Parathyroid adenoma (tissue), 2 donors: ENCODE measurements at regions not wholly inside any gene's neighbourhood (a gene's known extent, or its start where the extent isn't known, plus 50 kb on each side); places are given as distances from the start of the nearest gene placed in this dataset.

Experiments
- H2AFZ ChIP-seq: fragments of 300-600 bp; sonication (generic); one replicate; pipeline ENCODE4 v1.7.0; 2017; ENCODE audit warnings: antibody characterized with exemption, mild to moderate bottlenecking
- H3K27ac ChIP-seq: fragments of 300-600 bp; sonication (generic); one replicate; pipeline ENCODE4 v1.7.0; 2017
- H3K27me3 ChIP-seq: fragments of 300-600 bp; sonication (generic); one replicate; pipeline ENCODE4 v1.7.0; 2017; ENCODE audit warnings: low read length; ENCODE audit not compliant: control insufficient read depth, insufficient read depth
- H3K36me3 ChIP-seq: fragments of 300-600 bp; sonication (generic); one replicate; pipeline ENCODE4 v1.7.0; 2017; ENCODE audit warnings: low read length; ENCODE audit not compliant: control insufficient read depth, insufficient read depth
- H3K4me1 ChIP-seq: fragments of 300-600 bp; sonication (generic); one replicate; pipeline ENCODE4 v1.7.0; 2017; ENCODE audit warnings: control low read depth
- H3K4me2 ChIP-seq: fragments of 300-600 bp; sonication (generic); one replicate; pipeline ENCODE4 v1.7.0; 2017; ENCODE audit warnings: low read length
- H3K4me3 ChIP-seq: fragments of 300-600 bp; sonication (generic); one replicate; pipeline ENCODE4 v1.7.0; 2017; ENCODE audit warnings: low read depth, low read length
- H3K79me2 ChIP-seq: fragments of 300-600 bp; sonication (generic); one replicate; pipeline ENCODE4 v1.7.0; 2017; ENCODE audit warnings: control low read depth
- H3K9ac ChIP-seq: fragments of 300-600 bp; sonication (generic); one replicate; pipeline ENCODE4 v1.7.0; 2017; ENCODE audit warnings: mild to moderate bottlenecking
- H3K9me3 ChIP-seq: fragments of 300-600 bp; sonication (generic); one replicate; pipeline ENCODE4 v1.7.0; 2017; ENCODE audit warnings: low read length; ENCODE audit not compliant: control insufficient read depth
- CTCF ChIP-seq: fragments of 300-600 bp; sonication (generic); IDR thresholded peaks from one replicate; pipeline ENCODE4 v1.7.0; 2017; ENCODE audit warnings: antibody characterized with exemption, mild to moderate bottlenecking
- donor health status: primary hyperparathyroidism.

GRCh38 chr18:22514655-22515054, 96.9 kb upstream of the CTAGE1 start:
- H3K79me2 ChIP-seq = no peaks in the 10 kb centered on the region
- H3K27me3 ChIP-seq = no peaks in the 10 kb centered on the region
- H3K27ac ChIP-seq = no peak overlapping the region
- TF ChIP-seq CTCF = no peak
- no peaks in the 10 kb centered on the region for H3K4me1 ChIP-seq
- no peaks in the 10 kb centered on the region for H3K9me3 ChIP-seq
- no peak overlapping the region for H3K4me3 ChIP-seq
- no peak overlapping the region for H3K9ac ChIP-seq
- H3K36me3 ChIP-seq = no peaks in the 10 kb centered on the region
- H2AFZ ChIP-seq = no peak overlapping the region
- H3K4me2 ChIP-seq = no peak overlapping the region

- Histone ChIP-seq H3K4me2 (no peak overlapping the region), H3K4me1 (no peaks in the 10 kb centered on the region), H3K36me3 (no peaks in the 10 kb centered on the region), H3K79me2 (no peaks in the 10 kb centered on the region), H3K4me3 (no peak overlapping the region), H3K27me3 (no peaks in the 10 kb centered on the region), H3K27ac (no peak overlapping the region), H3K9ac (no peak overlapping the region), H3K9me3 (no peaks in the 10 kb centered on the region), H2AFZ (no peak overlapping the region)
- no peak for TF ChIP-seq CTCF
These were observed 97.5 kb upstream of the CTAGE1 start for GRCh38 chr18:22515250-22515649.

GRCh38 chr18:22517356-22517755, 99.6 kb upstream of the CTAGE1 start:
- Histone ChIP-seq H3K9me3 (no peaks in the 10 kb centered on the region), H3K4me3 (no peak overlapping the region), H3K36me3 (no peaks in the 10 kb centered on the region), H3K4me1 (no peaks in the 10 kb centered on the region), H3K4me2 (no peak overlapping the region), H3K79me2 (no peaks in the 10 kb centered on the region), H3K27me3 (no peaks in the 10 kb centered on the region), H3K27ac (no peak overlapping the region), H3K9ac (no peak overlapping the region), H2AFZ (no peak overlapping the region)
- TF ChIP-seq CTCF = no peak

- no peaks in the 10 kb centered on the region for H3K9me3 ChIP-seq
- H3K79me2 ChIP-seq = no peaks in the 10 kb centered on the region
- H3K4me1 ChIP-seq = no peaks in the 10 kb centered on the region
- TF ChIP-seq CTCF = no peak
- no peaks in the 10 kb centered on the region for H3K36me3 ChIP-seq
- no peak overlapping the region for H3K9ac ChIP-seq
- H3K27me3 ChIP-seq = no peaks in the 10 kb centered on the region
- H2AFZ ChIP-seq = no peak overlapping the region
- no peak overlapping the region for H3K4me2 ChIP-seq
- no peak overlapping the region for H3K27ac ChIP-seq
- H3K4me3 ChIP-seq = no peak overlapping the region
These were observed 103.5 kb upstream of the CTAGE1 start for GRCh38 chr18:22521026-22521707.

- H3K4me3 ChIP-seq = no peak overlapping the region
- H3K9ac ChIP-seq = no peak overlapping the region
- H3K27me3 ChIP-seq = no peaks in the 10 kb centered on the region
- H2AFZ ChIP-seq = no peak overlapping the region
- H3K4me1 ChIP-seq = no peaks in the 10 kb centered on the region
- no peak for TF ChIP-seq CTCF
- no peak overlapping the region for H3K27ac ChIP-seq
- H3K4me2 ChIP-seq = no peak overlapping the region
- no peaks in the 10 kb centered on the region for H3K9me3 ChIP-seq
- no peaks in the 10 kb centered on the region for H3K36me3 ChIP-seq
- H3K79me2 ChIP-seq = no peaks in the 10 kb centered on the region
These were observed 105.8 kb upstream of the CTAGE1 start for GRCh38 chr18:22523481-22523880.
